ENCODE measurements at regions not wholly inside any gene's neighbourhood (a gene's known extent, or its start where the extent isn't known, plus 50 kb on each side); places are given as distances from the start of the nearest gene placed in this dataset.

DNA sequence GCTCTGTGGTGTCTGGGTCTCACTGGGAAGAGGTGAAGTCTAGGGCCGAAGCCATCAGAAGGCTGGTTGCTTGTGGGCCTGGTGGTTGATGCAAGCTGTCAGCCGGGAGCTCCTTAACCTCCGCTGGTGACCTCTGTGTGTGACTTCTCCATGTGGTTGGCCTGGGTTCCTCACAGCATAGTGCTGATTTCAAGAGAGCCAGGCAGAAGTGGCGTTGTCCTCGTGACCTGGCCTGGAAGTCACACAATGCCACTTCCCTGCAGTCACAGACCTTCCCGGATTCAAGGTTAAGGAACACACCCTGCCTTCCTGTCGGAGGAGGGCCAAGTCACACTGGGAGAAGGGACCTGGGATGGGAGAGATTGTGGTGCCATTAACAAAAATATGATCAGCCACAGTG is 303.7 kb upstream of the HS6ST1 start:
- TF ChIP-seq, protein P1, sequence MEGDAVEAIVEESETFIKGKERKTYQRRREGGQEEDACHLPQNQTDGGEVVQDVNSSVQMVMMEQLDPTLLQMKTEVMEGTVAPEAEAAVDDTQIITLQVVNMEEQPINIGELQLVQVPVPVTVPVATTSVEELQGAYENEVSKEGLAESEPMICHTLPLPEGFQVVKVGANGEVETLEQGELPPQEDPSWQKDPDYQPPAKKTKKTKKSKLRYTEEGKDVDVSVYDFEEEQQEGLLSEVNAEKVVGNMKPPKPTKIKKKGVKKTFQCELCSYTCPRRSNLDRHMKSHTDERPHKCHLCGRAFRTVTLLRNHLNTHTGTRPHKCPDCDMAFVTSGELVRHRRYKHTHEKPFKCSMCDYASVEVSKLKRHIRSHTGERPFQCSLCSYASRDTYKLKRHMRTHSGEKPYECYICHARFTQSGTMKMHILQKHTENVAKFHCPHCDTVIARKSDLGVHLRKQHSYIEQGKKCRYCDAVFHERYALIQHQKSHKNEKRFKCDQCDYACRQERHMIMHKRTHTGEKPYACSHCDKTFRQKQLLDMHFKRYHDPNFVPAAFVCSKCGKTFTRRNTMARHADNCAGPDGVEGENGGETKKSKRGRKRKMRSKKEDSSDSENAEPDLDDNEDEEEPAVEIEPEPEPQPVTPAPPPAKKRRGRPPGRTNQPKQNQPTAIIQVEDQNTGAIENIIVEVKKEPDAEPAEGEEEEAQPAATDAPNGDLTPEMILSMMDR (IDR thresholded peaks at IDR 0.05) = no peak
- TF ChIP-seq, protein P2, sequence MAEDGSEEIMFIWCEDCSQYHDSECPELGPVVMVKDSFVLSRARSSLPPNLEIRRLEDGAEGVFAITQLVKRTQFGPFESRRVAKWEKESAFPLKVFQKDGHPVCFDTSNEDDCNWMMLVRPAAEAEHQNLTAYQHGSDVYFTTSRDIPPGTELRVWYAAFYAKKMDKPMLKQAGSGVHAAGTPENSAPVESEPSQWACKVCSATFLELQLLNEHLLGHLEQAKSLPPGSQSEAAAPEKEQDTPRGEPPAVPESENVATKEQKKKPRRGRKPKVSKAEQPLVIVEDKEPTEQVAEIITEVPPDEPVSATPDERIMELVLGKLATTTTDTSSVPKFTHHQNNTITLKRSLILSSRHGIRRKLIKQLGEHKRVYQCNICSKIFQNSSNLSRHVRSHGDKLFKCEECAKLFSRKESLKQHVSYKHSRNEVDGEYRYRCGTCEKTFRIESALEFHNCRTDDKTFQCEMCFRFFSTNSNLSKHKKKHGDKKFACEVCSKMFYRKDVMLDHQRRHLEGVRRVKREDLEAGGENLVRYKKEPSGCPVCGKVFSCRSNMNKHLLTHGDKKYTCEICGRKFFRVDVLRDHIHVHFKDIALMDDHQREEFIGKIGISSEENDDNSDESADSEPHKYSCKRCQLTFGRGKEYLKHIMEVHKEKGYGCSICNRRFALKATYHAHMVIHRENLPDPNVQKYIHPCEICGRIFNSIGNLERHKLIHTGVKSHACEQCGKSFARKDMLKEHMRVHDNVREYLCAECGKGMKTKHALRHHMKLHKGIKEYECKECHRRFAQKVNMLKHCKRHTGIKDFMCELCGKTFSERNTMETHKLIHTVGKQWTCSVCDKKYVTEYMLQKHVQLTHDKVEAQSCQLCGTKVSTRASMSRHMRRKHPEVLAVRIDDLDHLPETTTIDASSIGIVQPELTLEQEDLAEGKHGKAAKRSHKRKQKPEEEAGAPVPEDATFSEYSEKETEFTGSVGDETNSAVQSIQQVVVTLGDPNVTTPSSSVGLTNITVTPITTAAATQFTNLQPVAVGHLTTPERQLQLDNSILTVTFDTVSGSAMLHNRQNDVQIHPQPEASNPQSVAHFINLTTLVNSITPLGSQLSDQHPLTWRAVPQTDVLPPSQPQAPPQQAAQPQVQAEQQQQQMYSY (CRISPR knock-in tag; IDR thresholded peaks at IDR 0.05) = no peak
- no peak for TF ChIP-seq IRF2 (CRISPR knock-in tag; IDR thresholded peaks at IDR 0.05; ENCODE audit: borderline replicate concordance, low read depth)
- TF ChIP-seq, protein P3, sequence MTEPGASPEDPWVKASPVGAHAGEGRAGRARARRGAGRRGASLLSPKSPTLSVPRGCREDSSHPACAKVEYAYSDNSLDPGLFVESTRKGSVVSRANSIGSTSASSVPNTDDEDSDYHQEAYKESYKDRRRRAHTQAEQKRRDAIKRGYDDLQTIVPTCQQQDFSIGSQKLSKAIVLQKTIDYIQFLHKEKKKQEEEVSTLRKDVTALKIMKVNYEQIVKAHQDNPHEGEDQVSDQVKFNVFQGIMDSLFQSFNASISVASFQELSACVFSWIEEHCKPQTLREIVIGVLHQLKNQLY (CRISPR knock-in tag; IDR thresholded peaks at IDR 0.05) = no peak
- no peak for TF ChIP-seq MAX (CRISPR knock-in tag; IDR thresholded peaks at IDR 0.05)
- no peak for TF ChIP-seq TCF7 (CRISPR knock-in tag; IDR thresholded peaks at IDR 0.05; ENCODE audit: low read depth)
- no peak for TF ChIP-seq USF2 (CRISPR knock-in tag; IDR thresholded peaks at IDR 0.05)
